WTC11 (cell line): ENCODE measurements at regions not wholly inside any gene's neighbourhood (a gene's known extent, or its start where the extent isn't known, plus 50 kb on each side); places are given as distances from the start of the nearest gene placed in this dataset.

Experiments
- ATAC-seq: fragments of 200-7000 bp; cut with Tn5 transposase; 2 replicates; pipeline ENCODE4 v1.10.0; 2021; ENCODE audit warnings: mild to moderate bottlenecking, moderate library complexity
- CTCF ChIA-PET: fragments of 300-600 bp; sonication (Branson Sonifier 250); formaldehyde crosslinking; loops from one replicate; lab custom pipeline; 2021; ENCODE audit warnings: antibody characterized with exemption; lab: Charles Lee
- POLR2A ChIA-PET: fragments of 350-600 bp; sonication (Branson Sonifier 250); formaldehyde crosslinking; loops from one replicate; lab custom pipeline; 2021; ENCODE audit warnings: antibody characterized with exemption; lab: Charles Lee
- DNase-seq: peaks from one replicate; pipeline ENCODE4 v3.0.0; 2021; ENCODE audit warnings: low spot score
- H3K27ac Mint-ChIP-seq: 2 replicates; pipeline ENCODE4 v1.8.0; 2021; ENCODE audit warnings: mixed read lengths
- H3K27me3 Mint-ChIP-seq: 2 replicates; pipeline ENCODE4 v1.8.0; 2021; ENCODE audit warnings: low read depth, mild to moderate bottlenecking, moderate library complexity, mixed read lengths
- H3K36me3 Mint-ChIP-seq: 2 replicates; pipeline ENCODE4 v1.8.0; 2021; ENCODE audit warnings: mixed read lengths
- H3K4me1 Mint-ChIP-seq: 2 replicates; pipeline ENCODE4 v1.8.0; 2022; ENCODE audit warnings: mixed read lengths
- H3K4me3 Mint-ChIP-seq: 2 replicates; pipeline ENCODE4 v1.8.0; 2021; ENCODE audit warnings: mild to moderate bottlenecking, moderate library complexity, mixed read lengths
- H3K9me3 Mint-ChIP-seq: 2 replicates; pipeline ENCODE4 v1.8.0; 2021; ENCODE audit warnings: mixed read lengths
- FOXJ3 ChIP-seq: sonication (generic); formaldehyde crosslinking; IDR thresholded peaks from 2 replicates; pipeline ENCODE4 v1.9.0; 2021; ENCODE audit warnings: missing genetic modification reagents, mild to moderate bottlenecking, borderline replicate concordance
- FOXP1 ChIP-seq: sonication (generic); formaldehyde crosslinking; IDR thresholded peaks from 2 replicates; pipeline ENCODE4 v1.8.0; 2022; ENCODE audit warnings: missing genetic modification reagents, mild to moderate bottlenecking, moderate library complexity, borderline replicate concordance
- GRHL2 ChIP-seq: fragments of 250-450 bp; sonication (Bioruptor Pico); IDR thresholded peaks from 2 replicates; pipeline ENCODE4 v1.8.0; 2022; ENCODE audit warnings: mild to moderate bottlenecking, moderate library complexity; ENCODE audit not compliant: insufficient replicate concordance, severe bottlenecking
- RORB ChIP-seq: fragments of 250-450 bp; sonication (Bioruptor Pico); IDR thresholded peaks from 2 replicates; pipeline ENCODE4 v1.9.0; 2021; ENCODE audit warnings: mild to moderate bottlenecking
- SMAD3 ChIP-seq: sonication (generic); formaldehyde crosslinking; IDR thresholded peaks from 2 replicates; pipeline ENCODE4 v1.8.0; 2022; ENCODE audit warnings: missing genetic modification reagents, mild to moderate bottlenecking, borderline replicate concordance
- SMAD4 ChIP-seq: sonication (generic); formaldehyde crosslinking; IDR thresholded peaks from 2 replicates; pipeline ENCODE4 v1.8.0; 2022; ENCODE audit warnings: mild to moderate bottlenecking, missing genetic modification reagents
- TEAD4 ChIP-seq: sonication (generic); formaldehyde crosslinking; IDR thresholded peaks from 2 replicates; pipeline ENCODE4 v1.8.0; 2022; ENCODE audit warnings: mild to moderate bottlenecking, missing genetic modification reagents
- TP53 ChIP-seq: sonication (generic); formaldehyde crosslinking; IDR thresholded peaks from 2 replicates; pipeline ENCODE4 v1.8.1; 2023; ENCODE audit warnings: mild to moderate bottlenecking, missing genetic modification reagents
- ZBTB21 ChIP-seq: sonication (generic); formaldehyde crosslinking; IDR thresholded peaks from 2 replicates; pipeline ENCODE4 v1.8.1; 2023; ENCODE audit warnings: mild to moderate bottlenecking, missing genetic modification reagents, borderline replicate concordance
- ZNF263 ChIP-seq: sonication (generic); formaldehyde crosslinking; IDR thresholded peaks from 2 replicates; pipeline ENCODE4 v1.8.1; 2022; ENCODE audit warnings: low read depth, mild to moderate bottlenecking, moderate library complexity, missing genetic modification reagents
- ZNF317 ChIP-seq: sonication (generic); formaldehyde crosslinking; IDR thresholded peaks from 2 replicates; pipeline ENCODE4 v1.8.1; 2023; ENCODE audit warnings: low read depth, mild to moderate bottlenecking, moderate library complexity, missing genetic modification reagents, borderline replicate concordance
- TF ChIP-seq, protein P1 (sequence below): fragments of 250-450 bp; sonication (Bioruptor Pico); IDR thresholded peaks from 2 replicates; pipeline ENCODE4 v1.9.0; 2021; ENCODE audit warnings: mild to moderate bottlenecking
- TF ChIP-seq, protein P2 (sequence below): sonication (generic); formaldehyde crosslinking; IDR thresholded peaks from 2 replicates; pipeline ENCODE4 v1.8.1; 2022; ENCODE audit warnings: low read depth, missing genetic modification reagents, borderline replicate concordance
- TF ChIP-seq, protein P3 (sequence below): sonication (generic); formaldehyde crosslinking; IDR thresholded peaks from 2 replicates; pipeline ENCODE4 v1.8.0; 2023; ENCODE audit warnings: mild to moderate bottlenecking, missing genetic modification reagents
- TF ChIP-seq, protein P4 (sequence below): sonication (generic); formaldehyde crosslinking; conservative IDR thresholded peaks from 2 replicates; pipeline ENCODE4 v1.8.1; 2023; ENCODE audit warnings: mild to moderate bottlenecking, low read depth, missing genetic modification reagents, moderate library complexity
- TF ChIP-seq, protein P5 (sequence below): sonication (generic); formaldehyde crosslinking; IDR thresholded peaks from 2 replicates; pipeline ENCODE4 v1.8.1; 2022; ENCODE audit warnings: missing genetic modification reagents, borderline replicate concordance
- TF ChIP-seq, protein P6 (sequence below): sonication (generic); formaldehyde crosslinking; IDR thresholded peaks from 2 replicates; pipeline ENCODE4 v1.8.1; 2022; ENCODE audit warnings: low read depth, mild to moderate bottlenecking, moderate library complexity, missing genetic modification reagents, borderline replicate concordance

DNA sequence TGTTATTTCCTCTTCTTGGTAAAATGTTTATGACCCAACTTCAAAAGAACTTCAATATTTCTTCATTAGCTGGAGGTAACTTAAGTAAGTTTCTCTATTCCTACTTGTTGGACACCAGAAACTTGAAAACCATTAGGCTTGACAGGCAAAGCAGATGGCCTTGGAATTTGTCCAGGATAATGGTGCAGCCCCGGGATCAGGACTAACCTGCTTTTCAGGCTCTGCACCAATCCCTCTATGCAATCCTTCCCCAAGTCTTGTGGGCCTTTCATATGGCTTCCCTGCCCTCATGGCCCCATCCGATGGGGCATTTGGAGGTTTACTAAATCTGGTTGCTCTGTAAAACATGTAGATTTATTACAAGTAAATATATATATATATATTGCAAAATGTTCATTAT lies 68.5 kb downstream of the SPINK2 start:
- no peak overlapping the region for H3K4me3 Mint-ChIP-seq
- no peaks in the 10 kb centered on the region for H3K36me3 Mint-ChIP-seq
- TF ChIP-seq GRHL2 (no peak), ZNF263 (CRISPR knock-in tag) (no peak), FOXJ3 (CRISPR knock-in tag) (no peak)
- TF ChIP-seq, protein P1, sequence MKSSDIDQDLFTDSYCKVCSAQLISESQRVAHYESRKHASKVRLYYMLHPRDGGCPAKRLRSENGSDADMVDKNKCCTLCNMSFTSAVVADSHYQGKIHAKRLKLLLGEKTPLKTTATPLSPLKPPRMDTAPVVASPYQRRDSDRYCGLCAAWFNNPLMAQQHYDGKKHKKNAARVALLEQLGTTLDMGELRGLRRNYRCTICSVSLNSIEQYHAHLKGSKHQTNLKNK, result no peak
- ChIA-PET POLR2A (no interaction called here), CTCF (no interaction called here)
- no peaks in the 10 kb centered on the region for H3K9me3 Mint-ChIP-seq
- no peak overlapping the region for H3K27ac Mint-ChIP-seq
- H3K4me1 Mint-ChIP-seq, result peaks cover 15% of the 10 kb centered on the region
- ATAC-seq (no peak), DNase-seq (no peak)
- peaks cover 3% of the 10 kb centered on the region; the same call in 1 of the 2 replicates for H3K27me3 Mint-ChIP-seq

DNA sequence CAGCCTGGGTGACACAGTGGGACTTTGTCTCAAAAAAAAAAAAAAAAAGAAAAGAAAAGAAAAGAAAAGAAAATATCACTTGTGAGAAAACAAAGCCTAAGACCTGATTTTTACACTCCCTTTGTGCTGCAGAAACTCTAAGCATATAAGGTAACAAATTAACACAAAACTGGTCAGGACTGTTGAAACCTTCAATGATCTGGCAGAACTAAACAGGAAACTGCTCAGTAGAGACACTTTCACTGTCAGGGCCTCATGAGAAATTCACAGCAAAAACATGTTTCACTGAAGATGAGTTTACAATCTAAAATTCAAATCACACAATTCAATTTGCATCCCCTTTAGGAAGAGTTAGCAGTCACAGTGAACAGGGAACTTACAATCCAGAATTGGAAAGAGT lies 69.1 kb upstream of the HOPX start:
- POLR2A ChIA-PET, result no interaction called here
- H3K4me1 Mint-ChIP-seq, result peaks cover 4% of the 10 kb centered on the region; the same call in 1 of the 2 replicates
- CTCF ChIA-PET, result interaction anchor here (1.1 kb wide), 1 partner anchor 86 kb away, joined by 5 read pairs; no protein-coding TSS in a partner anchor
- H3K4me3 Mint-ChIP-seq, result no peak overlapping the region
- peaks cover 3% of the 10 kb centered on the region; the same call in 1 of the 2 replicates for H3K27me3 Mint-ChIP-seq
- peaks cover 4% of the 10 kb centered on the region for H3K9me3 Mint-ChIP-seq
- no peak for ATAC-seq
- no peaks in the 10 kb centered on the region for H3K36me3 Mint-ChIP-seq
- H3K27ac Mint-ChIP-seq, result no peak overlapping the region
- TF ChIP-seq, protein P2, sequence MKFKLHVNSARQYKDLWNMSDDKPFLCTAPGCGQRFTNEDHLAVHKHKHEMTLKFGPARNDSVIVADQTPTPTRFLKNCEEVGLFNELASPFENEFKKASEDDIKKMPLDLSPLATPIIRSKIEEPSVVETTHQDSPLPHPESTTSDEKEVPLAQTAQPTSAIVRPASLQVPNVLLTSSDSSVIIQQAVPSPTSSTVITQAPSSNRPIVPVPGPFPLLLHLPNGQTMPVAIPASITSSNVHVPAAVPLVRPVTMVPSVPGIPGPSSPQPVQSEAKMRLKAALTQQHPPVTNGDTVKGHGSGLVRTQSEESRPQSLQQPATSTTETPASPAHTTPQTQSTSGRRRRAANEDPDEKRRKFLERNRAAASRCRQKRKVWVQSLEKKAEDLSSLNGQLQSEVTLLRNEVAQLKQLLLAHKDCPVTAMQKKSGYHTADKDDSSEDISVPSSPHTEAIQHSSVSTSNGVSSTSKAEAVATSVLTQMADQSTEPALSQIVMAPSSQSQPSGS (CRISPR knock-in tag), result no peak
- TF ChIP-seq, protein P3, sequence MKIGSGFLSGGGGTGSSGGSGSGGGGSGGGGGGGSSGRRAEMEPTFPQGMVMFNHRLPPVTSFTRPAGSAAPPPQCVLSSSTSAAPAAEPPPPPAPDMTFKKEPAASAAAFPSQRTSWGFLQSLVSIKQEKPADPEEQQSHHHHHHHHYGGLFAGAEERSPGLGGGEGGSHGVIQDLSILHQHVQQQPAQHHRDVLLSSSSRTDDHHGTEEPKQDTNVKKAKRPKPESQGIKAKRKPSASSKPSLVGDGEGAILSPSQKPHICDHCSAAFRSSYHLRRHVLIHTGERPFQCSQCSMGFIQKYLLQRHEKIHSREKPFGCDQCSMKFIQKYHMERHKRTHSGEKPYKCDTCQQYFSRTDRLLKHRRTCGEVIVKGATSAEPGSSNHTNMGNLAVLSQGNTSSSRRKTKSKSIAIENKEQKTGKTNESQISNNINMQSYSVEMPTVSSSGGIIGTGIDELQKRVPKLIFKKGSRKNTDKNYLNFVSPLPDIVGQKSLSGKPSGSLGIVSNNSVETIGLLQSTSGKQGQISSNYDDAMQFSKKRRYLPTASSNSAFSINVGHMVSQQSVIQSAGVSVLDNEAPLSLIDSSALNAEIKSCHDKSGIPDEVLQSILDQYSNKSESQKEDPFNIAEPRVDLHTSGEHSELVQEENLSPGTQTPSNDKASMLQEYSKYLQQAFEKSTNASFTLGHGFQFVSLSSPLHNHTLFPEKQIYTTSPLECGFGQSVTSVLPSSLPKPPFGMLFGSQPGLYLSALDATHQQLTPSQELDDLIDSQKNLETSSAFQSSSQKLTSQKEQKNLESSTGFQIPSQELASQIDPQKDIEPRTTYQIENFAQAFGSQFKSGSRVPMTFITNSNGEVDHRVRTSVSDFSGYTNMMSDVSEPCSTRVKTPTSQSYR (CRISPR knock-in tag), result no peak
- TF ChIP-seq, protein P4, sequence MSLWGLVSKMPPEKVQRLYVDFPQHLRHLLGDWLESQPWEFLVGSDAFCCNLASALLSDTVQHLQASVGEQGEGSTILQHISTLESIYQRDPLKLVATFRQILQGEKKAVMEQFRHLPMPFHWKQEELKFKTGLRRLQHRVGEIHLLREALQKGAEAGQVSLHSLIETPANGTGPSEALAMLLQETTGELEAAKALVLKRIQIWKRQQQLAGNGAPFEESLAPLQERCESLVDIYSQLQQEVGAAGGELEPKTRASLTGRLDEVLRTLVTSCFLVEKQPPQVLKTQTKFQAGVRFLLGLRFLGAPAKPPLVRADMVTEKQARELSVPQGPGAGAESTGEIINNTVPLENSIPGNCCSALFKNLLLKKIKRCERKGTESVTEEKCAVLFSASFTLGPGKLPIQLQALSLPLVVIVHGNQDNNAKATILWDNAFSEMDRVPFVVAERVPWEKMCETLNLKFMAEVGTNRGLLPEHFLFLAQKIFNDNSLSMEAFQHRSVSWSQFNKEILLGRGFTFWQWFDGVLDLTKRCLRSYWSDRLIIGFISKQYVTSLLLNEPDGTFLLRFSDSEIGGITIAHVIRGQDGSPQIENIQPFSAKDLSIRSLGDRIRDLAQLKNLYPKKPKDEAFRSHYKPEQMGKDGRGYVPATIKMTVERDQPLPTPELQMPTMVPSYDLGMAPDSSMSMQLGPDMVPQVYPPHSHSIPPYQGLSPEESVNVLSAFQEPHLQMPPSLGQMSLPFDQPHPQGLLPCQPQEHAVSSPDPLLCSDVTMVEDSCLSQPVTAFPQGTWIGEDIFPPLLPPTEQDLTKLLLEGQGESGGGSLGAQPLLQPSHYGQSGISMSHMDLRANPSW (CRISPR knock-in tag), result no peak
- TF ChIP-seq ZNF317, result no peak
- TF ChIP-seq TP53 (CRISPR knock-in tag), result no peak
- TF ChIP-seq, protein P5, sequence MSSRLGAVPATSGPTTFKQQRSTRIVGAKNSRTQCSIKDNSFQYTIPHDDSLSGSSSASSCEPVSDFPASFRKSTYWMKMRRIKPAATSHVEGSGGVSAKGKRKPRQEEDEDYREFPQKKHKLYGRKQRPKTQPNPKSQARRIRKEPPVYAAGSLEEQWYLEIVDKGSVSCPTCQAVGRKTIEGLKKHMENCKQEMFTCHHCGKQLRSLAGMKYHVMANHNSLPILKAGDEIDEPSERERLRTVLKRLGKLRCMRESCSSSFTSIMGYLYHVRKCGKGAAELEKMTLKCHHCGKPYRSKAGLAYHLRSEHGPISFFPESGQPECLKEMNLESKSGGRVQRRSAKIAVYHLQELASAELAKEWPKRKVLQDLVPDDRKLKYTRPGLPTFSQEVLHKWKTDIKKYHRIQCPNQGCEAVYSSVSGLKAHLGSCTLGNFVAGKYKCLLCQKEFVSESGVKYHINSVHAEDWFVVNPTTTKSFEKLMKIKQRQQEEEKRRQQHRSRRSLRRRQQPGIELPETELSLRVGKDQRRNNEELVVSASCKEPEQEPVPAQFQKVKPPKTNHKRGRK (CRISPR knock-in tag), result no peak
- TF ChIP-seq TEAD4 (CRISPR knock-in tag), result no peak
- TF ChIP-seq, protein P6, sequence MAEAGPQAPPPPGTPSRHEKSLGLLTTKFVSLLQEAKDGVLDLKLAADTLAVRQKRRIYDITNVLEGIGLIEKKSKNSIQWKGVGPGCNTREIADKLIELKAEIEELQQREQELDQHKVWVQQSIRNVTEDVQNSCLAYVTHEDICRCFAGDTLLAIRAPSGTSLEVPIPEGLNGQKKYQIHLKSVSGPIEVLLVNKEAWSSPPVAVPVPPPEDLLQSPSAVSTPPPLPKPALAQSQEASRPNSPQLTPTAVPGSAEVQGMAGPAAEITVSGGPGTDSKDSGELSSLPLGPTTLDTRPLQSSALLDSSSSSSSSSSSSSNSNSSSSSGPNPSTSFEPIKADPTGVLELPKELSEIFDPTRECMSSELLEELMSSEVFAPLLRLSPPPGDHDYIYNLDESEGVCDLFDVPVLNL, result no peak
- no peak for TF ChIP-seq SMAD4 (CRISPR knock-in tag)
- TF ChIP-seq SMAD3 (CRISPR knock-in tag), result no peak
- TF ChIP-seq ZBTB21 (CRISPR knock-in tag), result no peak
- TF ChIP-seq FOXP1 (CRISPR knock-in tag), result no peak
- no peak for TF ChIP-seq RORB
- TF ChIP-seq, all 79 proteins: peak for 0
- no peak for DNase-seq
